ENCODE measurements at regions not wholly inside any gene's neighbourhood (a gene's known extent, or its start where the extent isn't known, plus 50 kb on each side); places are given as distances from the start of the nearest gene placed in this dataset.
"Not testable (repeated sequence)": the region's sequence is repeated elsewhere in the genome, so short reads cannot be mapped to it uniquely, and the experiment has no call there.

DNA sequence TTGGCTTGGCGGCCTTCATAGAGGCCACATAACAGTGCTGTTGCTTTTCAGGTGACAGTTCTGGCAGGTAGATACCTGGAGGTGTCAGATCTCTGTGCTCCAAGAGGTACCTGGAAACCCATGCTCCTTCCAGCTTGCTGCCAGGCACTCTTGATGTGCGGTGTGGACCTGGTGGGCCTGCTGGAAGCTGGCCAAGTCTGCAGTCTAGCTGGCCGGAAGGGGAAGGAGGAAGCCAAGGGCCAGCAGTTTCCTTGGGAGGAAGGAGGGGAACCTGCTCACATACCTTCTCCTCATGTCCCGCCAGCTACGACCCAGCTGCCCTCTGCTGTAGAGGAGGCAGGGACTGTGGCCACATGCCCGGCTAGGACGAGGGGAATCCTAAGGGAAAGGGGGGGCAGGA lies 166.4 kb upstream of the AJAP1 start:
- no peak for ATAC-seq
- no peak for DNase-seq

DNA sequence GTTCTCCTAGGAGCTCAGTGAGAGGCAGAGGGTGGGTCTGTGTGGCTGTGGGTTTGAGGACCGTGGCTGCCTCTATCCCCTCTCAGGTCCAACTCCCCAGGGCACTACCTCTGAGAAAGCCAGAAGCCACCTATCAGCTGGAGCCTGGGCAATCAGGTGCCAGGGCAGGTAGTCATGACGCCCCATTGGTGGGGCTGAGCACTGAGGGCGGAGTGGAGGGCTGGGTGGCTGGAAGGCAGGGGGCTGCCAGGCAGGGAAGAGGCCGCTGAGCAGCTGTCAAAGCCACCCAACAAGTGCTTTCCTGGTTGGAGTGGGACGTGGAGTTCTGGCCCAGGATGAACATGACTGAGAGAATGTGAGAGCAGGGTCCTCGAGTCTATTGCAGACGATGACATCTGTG lies 164.9 kb upstream of the AJAP1 start:
- ATAC-seq (no peak), DNase-seq (no peak)

DNA sequence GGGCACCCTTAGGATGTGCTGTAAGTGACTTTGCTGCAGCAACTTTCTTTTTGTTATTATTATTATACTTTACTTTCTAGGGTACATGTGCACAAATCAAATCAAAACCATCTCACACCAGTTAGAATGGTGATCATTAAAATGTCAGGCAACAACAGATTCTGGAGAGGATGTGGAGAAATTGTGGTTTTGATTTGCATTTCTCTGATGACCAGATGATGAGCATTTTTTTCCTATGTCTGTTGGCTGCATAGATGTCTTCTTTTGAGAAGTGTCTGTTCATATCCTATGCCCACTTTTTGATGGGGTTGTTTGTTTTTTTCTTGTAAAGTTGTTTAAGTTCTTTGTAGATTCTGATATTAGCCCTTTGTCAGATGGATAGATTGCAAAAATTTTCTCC lies 164.4 kb upstream of the AJAP1 start:
- not testable (repeated sequence) for ATAC-seq, DNase-seq

DNA sequence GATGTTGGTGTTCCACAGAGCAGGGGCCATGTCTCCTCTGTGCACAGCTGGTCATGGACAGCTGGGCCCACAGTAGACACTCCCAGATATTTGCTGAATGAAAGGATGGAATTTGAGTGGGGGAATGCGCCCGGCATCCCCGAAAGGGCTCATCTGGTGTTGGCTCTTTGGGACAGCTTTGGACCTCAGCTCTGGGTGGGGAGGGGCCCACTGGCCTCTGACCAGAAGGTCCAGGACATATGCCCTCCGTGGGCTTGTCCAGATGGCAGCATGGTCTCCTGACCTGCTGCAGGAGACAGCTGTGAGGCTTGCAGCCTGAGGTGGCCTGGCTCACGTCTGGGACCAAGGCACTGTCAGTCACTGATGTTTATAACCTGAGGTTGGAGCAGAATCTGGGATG lies 160.4 kb upstream of the AJAP1 start:
- ATAC-seq: no peak
- no peak for DNase-seq

DNA sequence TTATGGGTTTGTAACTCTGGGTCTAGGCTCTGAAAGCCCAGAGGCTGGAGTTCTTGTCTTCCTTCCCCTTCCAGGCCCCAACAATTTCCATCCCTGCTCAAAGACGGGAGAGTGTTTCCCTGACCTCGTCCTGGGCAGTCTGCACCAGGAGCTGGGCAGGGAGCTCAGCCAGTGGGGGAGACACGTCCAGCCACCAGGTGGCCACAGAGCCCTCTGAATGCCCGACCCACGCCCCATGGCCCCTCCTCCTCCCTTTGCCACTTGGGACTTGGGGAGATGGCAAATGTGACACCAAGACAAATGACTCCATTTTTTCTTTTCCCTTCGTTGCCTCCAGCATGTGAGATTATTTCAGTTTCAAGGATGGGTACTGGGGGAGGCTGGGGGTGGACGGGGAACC lies 159.9 kb upstream of the AJAP1 start:
- ATAC-seq (no peak), DNase-seq (no peak)

DNA sequence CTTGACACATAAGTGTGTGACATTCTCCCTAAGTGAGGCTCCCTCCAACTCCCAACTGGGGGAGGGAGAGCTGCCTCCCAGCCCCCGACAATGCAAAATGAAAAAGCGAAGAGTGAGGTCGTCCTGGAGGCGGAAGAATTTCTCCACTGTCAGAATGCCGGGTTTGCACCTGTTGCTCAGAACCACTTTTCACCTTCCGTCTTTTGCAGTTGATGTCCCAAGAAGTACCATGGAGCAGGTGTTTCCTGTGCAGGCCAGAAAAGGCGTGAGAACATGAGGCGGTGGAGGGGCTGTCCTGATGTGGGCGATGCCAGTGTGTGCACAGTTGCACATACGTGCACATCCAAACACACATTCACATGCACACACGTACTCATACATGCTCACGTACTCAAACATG lies 158.6 kb upstream of the AJAP1 start:
- DNase-seq (no peak), ATAC-seq (no peak)

DNA sequence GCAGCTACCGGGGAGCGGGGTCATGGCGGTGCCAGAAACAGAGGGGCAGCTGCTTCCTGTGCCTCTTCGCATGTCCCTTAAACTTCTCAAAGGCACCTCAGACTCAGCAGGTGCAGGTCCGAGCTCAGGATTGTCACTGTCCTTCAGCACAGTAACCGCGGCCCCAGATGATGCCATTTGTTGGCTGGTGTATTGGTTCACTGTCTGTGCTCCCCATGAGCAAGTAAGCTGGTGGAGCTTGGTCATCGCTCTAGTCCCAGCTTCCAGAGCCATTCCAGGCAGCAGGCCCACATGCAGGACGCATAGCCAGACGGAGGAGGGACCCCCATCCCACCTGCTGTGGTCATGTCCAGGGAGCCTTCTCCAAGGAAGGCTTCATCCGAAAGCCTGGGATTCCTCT lies 154.0 kb upstream of the AJAP1 start:
- DNase-seq: no peak

DNA sequence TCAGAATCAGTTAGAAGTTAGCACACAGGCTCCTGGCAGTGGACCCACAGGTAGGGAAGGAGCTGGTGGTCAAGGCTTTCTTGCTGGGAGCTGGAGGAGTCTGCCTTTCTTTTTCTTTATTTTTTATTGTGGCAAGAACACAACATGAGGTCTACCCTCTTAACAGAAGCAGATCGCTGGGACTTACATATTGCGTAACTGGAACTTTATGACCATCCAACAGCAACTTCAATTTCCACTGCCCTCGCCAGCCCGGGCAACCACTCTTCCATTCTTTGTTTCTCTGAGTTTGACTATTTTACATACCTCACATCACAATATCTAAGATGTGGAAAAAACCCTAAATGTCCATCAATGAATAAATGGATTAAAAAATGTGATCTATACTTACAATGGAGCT lies 147.8 kb upstream of the AJAP1 start:
- ATAC-seq: no peak
- no peak for DNase-seq

More for the DNA sequence above, 154.0 kb upstream of the AJAP1 start:
- ATAC-seq: no peak

DNA sequence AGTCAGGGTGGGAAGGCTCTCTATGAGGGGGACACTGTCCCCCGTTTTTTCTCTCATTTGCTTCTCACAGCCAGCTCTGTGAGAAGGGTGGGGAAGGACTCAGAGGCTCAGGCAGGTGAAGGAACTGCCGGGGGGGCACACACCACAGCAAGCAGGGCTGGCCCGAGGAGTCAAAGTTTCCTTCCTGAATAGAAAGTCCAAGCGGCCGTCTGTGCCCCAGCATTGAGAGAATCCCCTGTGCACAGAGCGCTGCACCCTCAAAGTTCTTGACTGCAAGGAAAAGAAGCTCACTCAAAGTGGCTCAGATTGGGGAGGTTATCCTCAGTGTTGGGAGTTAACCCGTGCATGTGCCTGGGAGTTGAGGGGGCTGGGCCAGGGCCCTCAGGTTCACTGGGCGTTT lies 145.2 kb upstream of the AJAP1 start:
- no peak for ATAC-seq
- DNase-seq: no peak

DNA sequence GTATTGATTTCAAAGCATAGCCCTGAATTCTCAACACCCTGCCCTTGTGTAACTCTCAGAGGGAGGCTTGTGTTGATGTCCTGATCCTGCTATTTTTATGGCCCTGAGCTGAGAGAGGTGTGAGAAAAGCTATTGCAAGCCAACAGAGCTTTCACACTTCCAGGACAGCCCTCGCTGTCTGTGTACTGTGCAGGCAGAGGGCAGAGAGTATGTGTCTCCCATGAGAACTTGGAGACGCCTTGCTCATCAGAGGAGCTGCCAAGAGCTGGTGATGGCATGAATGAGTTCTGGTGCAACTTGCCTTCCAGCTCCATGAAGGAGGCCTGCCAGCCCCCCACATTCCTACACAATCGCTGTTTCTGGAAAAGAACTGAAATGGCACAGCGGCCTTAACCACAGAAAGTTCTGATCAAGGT lies 144.1 kb upstream of the AJAP1 start:
- ATAC-seq (no peak), DNase-seq (no peak)

DNA sequence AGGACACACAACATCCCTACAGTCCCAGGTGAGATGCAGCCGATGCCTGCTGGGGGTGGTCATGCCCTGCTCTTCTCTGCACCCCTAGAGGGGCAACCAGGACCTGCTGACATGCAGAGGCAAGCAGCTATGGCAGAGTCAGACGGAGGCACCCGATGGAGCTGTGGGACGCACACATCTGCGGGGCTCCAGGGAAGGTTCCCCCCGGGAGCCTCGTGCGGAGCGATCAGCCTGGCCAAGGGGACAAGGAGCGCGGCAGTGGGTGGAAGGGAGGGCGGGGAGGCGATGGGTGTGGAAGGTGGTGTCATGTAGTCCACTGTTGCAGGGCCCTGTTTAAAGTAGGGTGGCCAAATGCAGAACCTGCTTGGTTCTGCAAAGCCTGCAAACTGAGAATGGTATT lies 143.0 kb upstream of the AJAP1 start:
- no peak for DNase-seq
- no peak for ATAC-seq

DNA sequence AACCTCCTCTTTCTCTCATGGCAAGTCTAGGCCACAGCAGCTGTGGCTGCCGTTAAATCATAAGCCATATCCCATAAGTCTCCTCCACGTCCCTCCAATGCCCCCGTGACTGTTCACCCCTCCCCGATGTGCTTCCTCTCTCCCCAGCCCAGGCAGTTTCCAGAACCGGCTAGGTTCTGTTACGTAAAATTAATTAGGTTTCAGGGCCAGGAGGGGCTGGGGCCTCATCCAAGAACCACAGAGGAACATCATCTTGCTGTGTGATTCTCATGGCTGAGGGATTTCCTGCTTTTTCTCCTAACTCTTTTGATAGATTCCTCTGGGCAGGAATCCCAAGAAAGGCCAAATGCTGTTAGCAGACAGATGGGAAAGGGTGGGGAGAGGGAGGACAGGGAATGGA lies 141.8 kb upstream of the AJAP1 start:
- no peak for DNase-seq
- no peak for ATAC-seq

DNA sequence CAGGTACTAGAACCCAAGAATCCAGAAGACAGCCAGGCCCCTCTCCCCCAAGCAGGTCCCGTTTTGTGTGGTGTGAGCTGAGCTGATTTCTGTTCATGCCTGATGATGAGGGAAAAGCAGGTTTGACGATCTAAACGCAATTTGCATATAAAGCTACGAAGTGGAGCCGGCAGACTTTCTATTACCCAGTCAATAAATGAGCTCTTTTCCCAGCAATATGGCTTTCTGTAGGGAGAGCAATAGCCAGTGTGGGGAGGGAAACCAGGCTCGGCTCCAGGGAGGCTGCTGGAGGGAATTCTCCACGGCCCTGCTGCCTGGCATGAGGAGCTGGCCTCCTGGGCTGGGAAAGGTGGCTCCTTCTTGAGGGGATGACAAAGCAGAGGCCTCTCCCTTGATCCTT lies 140.7 kb upstream of the AJAP1 start:
- no peak for DNase-seq
- ATAC-seq: no peak

DNA sequence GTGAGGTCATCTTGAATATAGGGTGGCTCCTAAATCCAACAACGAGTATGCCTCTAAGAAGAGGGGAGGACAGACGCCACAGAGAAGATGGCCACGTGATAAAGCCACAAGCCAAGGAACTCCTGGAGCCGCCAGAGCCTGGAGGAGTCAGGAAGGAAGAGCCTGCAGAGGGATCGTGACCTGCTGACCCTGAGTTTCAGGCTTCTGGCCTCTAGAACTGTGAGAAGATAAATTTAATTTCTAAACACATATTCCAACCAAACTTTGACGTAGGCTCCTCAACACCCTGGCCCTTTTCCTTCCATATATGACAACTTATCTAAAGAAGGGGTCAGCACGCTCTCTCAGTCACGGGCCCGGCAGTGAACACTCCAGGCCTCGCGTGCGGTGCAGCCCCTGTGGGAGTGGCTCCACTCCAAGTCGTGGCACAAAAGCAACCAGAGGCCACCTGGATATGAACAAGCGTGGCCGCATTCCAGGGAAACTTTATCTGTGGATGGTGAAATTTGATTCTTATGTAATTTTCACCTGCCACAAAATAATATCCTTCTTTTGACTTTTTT lies 138.6 kb upstream of the AJAP1 start:
- no peak for DNase-seq
- ATAC-seq: no peak

DNA sequence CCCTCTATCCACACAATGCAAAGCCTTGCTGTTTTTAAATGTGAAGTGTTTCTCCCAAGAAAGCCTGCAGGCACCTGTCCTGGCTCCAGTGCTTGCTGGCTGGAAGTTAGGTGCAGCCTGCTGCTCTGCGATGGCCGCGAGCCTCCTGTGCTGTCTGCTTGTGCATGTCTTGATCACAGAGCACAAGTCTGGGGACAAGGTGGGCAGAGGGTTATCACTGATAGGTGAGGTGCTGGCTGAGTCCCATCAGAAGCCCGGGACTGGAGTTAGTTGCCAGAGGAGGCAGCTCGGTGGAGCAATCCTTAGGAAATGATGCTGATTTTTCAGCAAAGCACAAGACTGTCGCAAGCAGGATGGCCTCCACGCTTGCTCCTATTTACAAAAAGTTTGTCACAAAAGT lies 137.8 kb upstream of the AJAP1 start:
- no peak for DNase-seq
- ATAC-seq: no peak

DNA sequence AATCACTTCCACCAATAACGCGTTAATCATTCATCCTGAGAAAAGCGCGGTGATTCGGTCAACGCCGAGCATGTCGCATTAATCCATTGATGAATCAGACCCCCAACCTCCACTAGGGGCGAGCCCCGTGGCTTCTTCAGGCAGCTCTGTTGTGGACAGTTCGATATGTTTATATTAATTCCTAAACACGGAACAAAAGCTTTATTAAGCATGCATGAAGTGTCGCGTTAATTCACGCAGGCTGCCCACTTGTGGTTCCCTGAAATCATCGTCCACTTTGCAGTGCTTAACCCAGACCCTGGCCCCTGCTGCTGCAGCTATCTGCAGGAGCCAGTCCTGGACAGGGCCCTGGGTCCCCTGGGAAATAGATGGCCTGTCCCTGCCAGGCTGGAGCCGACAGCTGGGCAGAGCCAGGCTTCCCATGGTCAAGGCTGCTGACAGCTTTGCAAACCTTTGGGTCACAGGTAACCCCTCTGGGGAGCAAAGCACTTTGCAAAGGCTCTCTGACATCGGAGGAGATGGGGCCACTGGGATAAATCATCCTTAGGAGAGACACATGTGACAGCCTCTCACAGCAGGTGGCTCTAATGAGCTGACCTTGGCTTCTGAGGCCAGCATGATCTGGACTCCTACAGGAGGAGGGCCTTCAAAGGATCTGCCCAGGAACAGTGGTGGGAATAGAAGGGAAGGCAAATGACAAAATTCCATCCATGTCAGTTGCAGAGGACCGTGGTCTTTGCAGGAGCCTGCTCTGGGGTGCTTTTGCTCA lies 137.0 kb upstream of the AJAP1 start:
- no peak for ATAC-seq
- DNase-seq: no peak

DNA sequence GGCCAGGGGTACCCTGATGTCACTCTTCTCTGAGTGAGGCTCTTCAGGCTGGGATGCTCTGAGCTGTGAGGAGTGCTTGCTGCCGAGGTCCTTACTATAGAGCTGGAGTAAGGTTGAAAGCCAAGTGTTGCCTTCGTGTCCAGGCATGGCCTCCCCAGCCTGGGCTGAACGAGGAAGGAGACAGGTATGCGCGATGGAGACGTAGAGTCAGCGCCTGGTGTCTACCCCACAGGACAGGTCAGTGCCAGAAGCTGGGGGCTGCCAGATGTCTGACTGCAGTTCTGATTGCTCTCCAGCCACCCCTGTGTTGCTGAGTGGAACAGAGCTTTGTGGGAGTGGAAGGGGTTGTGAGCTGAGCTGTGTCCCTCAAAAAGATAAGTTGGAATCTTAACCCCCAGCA lies 135.8 kb upstream of the AJAP1 start:
- ATAC-seq: no peak
- DNase-seq: no peak

DNA sequence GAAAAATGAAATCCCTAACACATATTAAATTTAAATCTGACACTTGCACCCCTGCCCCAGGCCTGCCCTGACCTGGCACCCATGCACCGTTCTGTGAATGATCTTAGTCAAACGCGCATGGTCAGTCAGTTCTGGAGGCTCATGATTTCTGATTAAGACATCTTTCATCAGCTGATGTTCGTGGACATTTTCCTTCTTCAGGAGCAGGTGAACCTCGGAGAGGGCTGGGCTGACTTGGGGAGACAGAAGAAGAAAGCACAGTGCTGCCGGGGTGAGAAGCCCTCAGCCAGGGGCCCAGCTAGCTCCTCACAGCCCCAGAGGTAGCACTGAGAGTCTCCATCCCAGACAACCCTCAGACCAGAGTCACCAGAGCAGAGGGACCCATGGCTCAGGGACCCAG lies 134.5 kb upstream of the AJAP1 start:
- DNase-seq (no peak), ATAC-seq (no peak)

DNA sequence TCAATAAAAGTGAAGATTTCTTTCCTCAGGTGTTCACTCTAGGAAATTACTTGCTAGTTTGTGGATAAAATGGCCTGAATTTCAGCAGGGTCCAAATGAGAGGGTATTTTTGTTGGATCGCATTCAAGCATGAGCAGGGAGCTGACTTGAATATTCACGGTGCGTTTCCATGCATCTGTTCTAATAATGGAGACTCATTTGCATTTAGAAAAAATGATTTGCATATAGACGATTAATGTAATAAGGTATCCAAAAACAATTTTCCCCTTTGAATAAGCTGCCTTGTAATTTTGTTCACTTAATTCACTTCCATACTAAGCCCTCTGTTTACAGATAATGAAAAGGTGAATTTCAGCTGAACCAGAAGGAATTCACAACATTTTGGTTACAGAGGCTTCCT lies 130.9 kb upstream of the AJAP1 start:
- ATAC-seq (no peak), DNase-seq (no peak)

DNA sequence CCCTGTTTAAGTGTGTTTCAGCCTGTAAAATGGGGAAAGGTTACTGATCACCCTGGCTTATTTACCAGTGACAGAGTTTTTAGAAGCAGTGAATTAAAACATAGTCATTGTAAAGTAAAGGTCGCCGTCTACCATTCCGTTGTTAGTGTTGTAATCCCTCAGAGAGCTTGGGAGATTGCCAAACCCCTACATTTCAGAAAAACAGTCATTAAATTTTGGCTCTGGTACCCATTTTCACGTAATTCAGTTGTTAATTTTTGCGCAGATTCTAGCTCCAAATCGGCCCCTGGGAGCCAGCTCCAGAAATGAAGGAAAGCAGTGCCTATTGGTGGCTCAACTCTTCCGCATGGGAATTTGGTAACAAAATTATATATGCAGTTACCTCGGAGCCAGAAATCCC lies 127.7 kb upstream of the AJAP1 start:
- DNase-seq (no peak), ATAC-seq (no peak)

DNA sequence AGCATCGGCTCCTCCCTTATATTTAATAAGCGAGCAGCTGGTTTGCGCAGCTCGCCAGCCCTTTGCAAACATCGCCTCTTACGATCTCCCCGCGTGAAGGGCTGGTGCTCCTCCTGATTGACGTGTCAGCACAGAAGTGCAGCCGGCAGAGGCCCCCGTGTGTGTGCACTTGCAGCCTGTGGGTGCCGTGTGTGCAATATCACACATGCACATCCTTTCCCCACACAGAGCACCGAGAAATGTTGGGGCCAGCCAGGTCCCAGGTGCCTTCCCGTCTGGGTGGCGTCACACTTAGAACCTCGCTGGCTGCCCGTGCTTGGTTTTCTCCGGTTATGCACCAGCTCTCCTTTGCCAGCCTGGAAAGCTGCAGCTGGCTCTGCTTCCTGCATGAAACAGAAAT lies 126.6 kb upstream of the AJAP1 start:
- DNase-seq (no peak), ATAC-seq (no peak)

DNA sequence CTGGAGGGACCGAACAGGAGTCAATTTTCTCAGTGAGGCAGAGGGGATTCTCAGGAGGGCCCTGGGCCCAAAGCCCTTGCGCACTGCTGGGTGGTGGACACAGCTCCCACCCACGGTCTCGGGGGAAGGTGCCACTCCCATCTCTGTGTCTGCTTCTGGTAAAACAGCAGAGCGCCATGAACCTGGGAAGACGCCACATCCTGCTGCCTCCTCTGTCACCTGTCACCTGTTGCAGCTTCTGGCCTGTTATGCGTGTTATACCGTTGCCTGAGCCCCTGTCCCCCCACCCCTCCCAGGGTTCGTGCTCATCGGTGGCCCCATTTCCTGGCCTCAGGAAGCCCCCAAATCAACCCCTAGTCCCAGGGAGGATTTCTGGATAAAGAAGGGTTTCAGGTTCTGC lies 125.8 kb upstream of the AJAP1 start:
- no peak for DNase-seq

DNA sequence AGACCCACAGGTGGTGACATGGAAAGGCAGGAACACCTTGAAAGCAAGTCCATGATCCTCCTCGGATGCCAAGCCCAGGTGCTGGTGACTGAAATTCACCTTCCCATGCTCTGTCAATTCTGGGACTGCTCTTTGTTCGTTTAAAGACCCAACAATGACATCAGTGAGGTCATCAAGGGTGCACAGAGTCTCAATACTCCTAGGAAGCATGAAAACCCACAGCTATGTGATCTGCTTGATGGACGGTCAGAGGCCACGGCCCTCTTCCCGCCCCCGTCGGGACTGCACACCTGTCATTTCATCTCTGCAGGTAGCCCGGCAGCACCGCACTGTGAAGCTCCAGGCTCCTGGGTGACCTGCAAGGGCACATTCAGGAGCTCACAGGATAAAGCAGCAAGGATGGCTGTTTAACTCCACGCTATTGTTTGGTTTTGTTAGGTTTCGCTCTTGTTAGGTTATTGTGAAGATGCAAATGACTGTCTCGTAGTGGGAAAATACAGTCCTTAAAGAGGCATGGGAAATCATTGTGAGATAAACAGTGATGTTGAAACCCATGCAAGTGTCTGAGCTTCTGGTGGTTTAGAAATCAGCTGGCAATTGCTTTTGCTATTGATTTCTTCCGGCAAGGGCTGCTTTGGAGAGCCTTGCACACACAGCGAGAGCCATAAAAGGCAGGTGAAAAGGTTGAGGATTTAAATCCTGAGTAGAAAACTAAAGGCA lies 124.8 kb upstream of the AJAP1 start:
- no peak for DNase-seq
- no peak for ATAC-seq

More for the DNA sequence above, 125.8 kb upstream of the AJAP1 start:
- no peak for ATAC-seq

Data from stimulated activated naive CD8-positive, alpha-beta T cell treated with anti-CD3 and anti-CD28 coated beads, Interleukin-15, Interleukin-2, amounts not matched to agents 100 U/mL and 50 U/mL, for 24 hours (primary cell).